Fibroblast of villous mesenchyme (primary cell): ENCODE measurements at regions not wholly inside any gene's neighbourhood (a gene's known extent, or its start where the extent isn't known, plus 50 kb on each side); places are given as distances from the start of the nearest gene placed in this dataset.

Source experiments
- DNase-seq: peaks from one replicate; pipeline ENCODE4 v3.0.0-alpha.2; 2010; ENCODE audit warnings: low read depth
- H3K4me3 ChIP-seq: 2 replicates; pipeline ENCODE4 v1.5.1; 2011; ENCODE audit warnings: low read depth, mild to moderate bottlenecking, low read length
- CTCF ChIP-seq: IDR thresholded peaks from 2 replicates; pipeline ENCODE4 v1.5.1; 2012; ENCODE audit warnings: low read depth, mild to moderate bottlenecking, low read length; ENCODE audit not compliant: insufficient read depth

DNA sequence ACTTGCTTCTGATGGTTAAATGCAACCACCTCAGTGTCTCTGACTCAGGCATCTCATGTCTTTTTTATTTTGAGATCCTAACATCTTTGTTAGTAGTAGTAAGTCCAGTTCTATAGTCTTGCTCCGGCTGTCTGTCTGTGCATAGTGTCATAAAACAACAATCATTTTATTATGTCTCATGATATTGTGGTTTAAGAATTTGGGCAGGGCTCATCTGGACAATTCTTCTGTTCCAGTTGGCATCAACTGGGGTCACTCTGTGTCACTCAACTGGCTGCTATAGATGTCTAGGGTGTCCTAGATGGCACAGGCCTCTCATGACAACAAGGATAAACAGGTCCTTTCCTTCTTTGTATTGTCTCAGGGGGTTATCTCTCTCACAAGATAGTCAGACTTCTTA, 299.6 kb upstream of the ZNF521 start:
- DNase-seq = no peak
- TF ChIP-seq CTCF = no peak
- H3K4me3 ChIP-seq = no peak overlapping the region

- TF ChIP-seq CTCF = no peak
- DNase-seq = peak; percentile 94
- no peak overlapping the region for H3K4me3 ChIP-seq
Measured at GRCh38 chr18:25650201-25650941, 298.4 kb upstream of the ZNF521 start.

GRCh38 chr18:25648716-25649260, 296.8 kb upstream of the ZNF521 start:
- no peak for TF ChIP-seq CTCF
- no peak overlapping the region for H3K4me3 ChIP-seq
- no peak for DNase-seq

DNA sequence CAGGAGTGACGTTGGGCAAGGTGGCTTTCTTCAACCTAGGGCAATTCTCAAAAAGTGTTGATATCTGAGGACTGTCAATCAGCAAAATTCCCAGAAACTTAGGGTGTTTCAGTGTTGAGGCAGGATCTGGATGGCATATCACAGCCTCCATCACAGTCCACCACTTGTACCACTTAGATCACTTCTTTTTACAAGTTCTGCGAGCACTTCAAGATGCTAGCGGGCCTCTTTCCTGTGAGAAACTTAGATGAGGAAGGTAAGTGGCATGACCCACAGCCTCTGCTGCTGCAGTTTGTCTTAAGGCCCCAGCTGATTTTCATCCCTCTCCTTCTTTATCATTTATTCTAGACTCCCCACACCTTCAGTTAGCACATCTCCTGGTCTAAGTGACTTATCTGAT, 295.4 kb upstream of the ZNF521 start:
- no peak for TF ChIP-seq CTCF
- no peak for DNase-seq
- H3K4me3 ChIP-seq = no peak overlapping the region

DNA sequence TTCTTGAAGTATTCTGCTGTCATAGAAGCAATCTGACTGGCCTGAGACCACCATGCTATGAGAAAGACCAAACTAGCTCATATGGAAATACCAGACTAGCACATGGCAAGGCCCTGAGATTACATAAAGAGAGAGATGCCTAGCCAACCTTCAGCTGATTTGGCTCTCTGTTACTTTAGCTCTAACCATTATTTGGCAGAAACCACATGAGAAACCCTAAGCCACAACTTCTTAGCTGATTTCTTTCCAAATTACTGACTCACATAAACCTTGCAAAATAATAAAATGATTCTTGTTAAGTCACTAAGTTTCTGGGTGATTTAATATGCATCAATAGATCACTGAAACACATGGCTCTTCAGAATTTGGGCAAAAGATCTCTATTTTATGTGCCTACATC, 295.0 kb upstream of the ZNF521 start:
- no peak for TF ChIP-seq CTCF
- no peak overlapping the region for H3K4me3 ChIP-seq
- peak; percentile 11 for DNase-seq

- H3K4me3 ChIP-seq = no peak overlapping the region
- no peak for TF ChIP-seq CTCF
- peak; percentile 29 for DNase-seq
Measured at GRCh38 chr18:25639596-25639995, 287.6 kb upstream of the ZNF521 start.

DNA sequence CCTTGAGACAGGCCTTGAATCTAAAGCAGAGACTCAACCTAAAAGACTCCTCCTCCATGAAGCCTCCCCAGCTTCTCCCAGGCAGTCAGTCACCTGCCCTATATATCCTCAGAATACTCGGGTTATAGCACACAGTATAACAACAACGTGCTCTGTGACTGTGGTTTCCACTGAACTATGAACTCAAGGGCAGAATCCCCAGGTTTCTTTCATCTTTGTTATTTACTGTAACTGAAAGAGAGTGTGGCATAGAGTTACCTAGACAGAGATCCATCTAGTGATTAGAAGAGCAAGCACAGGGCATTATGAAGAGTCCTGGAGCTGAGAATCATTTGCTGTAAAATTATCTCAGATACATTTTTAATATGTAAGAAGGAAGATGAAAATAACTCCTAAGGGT, 281.6 kb upstream of the ZNF521 start:
- no peak overlapping the region for H3K4me3 ChIP-seq
- no peak for DNase-seq
- TF ChIP-seq CTCF = no peak
